B cell (primary cell): ENCODE measurements at regions not wholly inside any gene's neighbourhood (a gene's known extent, or its start where the extent isn't known, plus 50 kb on each side); places are given as distances from the start of the nearest gene placed in this dataset.

Experiments used
- ATAC-seq: fragments of 200-7000 bp; cut with Tn5 transposase; one replicate; pipeline ENCODE4 v1.10.0; 2021; ENCODE audit warnings: low read depth, mild to moderate bottlenecking, moderate number of reproducible peaks, moderate library complexity
- CTCF ChIA-PET: fragments of 350-600 bp; sonication (Branson Sonifier 250); formaldehyde crosslinking; loops from one replicate; lab custom pipeline; 2021; ENCODE audit warnings: antibody characterized with exemption, inconsistent platforms; lab: Charles Lee
- POLR2A ChIA-PET: fragments of 350-600 bp; sonication (Branson Sonifier 250); formaldehyde crosslinking; loops from one replicate; lab custom pipeline; 2021; ENCODE audit warnings: antibody characterized with exemption; lab: Charles Lee
- DNase-seq: peaks from one replicate; pipeline ENCODE4 v3.0.0; 2013
- H2AFZ ChIP-seq: 2 replicates; pipeline ENCODE4 v1.6.1; 2012; ENCODE audit warnings: mild to moderate bottlenecking, low read depth, low read length; ENCODE audit not compliant: insufficient read depth, poor library complexity, severe bottlenecking
- H3K27ac ChIP-seq, 2 donors: 1 replicate in 1 of 2; 2 replicates in 1 of 2; pipeline ENCODE4 v1.5.1; 2012 to 2013; ENCODE audit warnings: low read length in 2 of 2, mild to moderate bottlenecking in 2 of 2, moderate library complexity in 1 of 2
- H3K27me3 ChIP-seq, 4 experiments: fragments of 200-600 bp in 1 of 4; sonication (generic) in 1 of 4; replicated peaks in 1 of 4; 1 replicate in 2 of 4; 2 replicates in 2 of 4; pipeline versions ENCODE4 v1.6.1 to v1.7.0; 2013 to 2016; ENCODE audit warnings: low read length in 3 of 4, mild to moderate bottlenecking in 2 of 4, mixed read lengths in 1 of 4, moderate library complexity in 1 of 4; ENCODE audit not compliant: insufficient read depth in 4 of 4, control insufficient read depth in 3 of 4; ENCODE audit errors: control extremely low read depth in 1 of 4
- H3K36me3 ChIP-seq, 2 experiments: replicated peaks in 1 of 2; 1 replicate in 1 of 2; 2 replicates in 1 of 2; pipeline versions ENCODE4 v1.6.1 to v1.7.1; 2013; ENCODE audit warnings: low read length in 1 of 2; ENCODE audit not compliant: insufficient read depth in 2 of 2, control insufficient read depth in 1 of 2; ENCODE audit errors: control extremely low read depth in 1 of 2, extremely low read depth in 1 of 2
- H3K4me1 ChIP-seq, 2 donors: fragments of 200-600 bp in 1 of 2; sonication (generic) in 1 of 2; 1 replicate in 1 of 2; 2 replicates in 1 of 2; pipeline versions ENCODE4 v1.5.1 to v1.6.1; 2013 to 2017; ENCODE audit warnings: low read length in 2 of 2; ENCODE audit not compliant: control insufficient read depth in 2 of 2, insufficient read depth in 2 of 2
- H3K4me2 ChIP-seq: replicated peaks from 2 replicates; pipeline ENCODE3; 2012; ENCODE audit warnings: mild to moderate bottlenecking, low read depth, low read length; ENCODE audit not compliant: poor library complexity, severe bottlenecking
- H3K4me3 ChIP-seq, 5 experiments: fragments of 200-600 bp in 1 of 5; sonication (generic) in 1 of 5; 1 replicate in 3 of 5; 2 replicates in 2 of 5; pipeline versions ENCODE4 v1.5.1 to v1.7.0; 2011 to 2016; ENCODE audit warnings: low read length in 4 of 5, mild to moderate bottlenecking in 4 of 5, low read depth in 2 of 5, control low read depth in 1 of 5, moderate library complexity in 1 of 5; ENCODE audit not compliant: insufficient read depth in 1 of 5; ENCODE audit errors: control extremely low read depth in 1 of 5, extremely low read depth in 1 of 5
- H3K79me2 ChIP-seq: fragments of 200-600 bp; sonication (generic); one replicate; pipeline ENCODE4 v1.6.0; 2016; ENCODE audit warnings: low read length; ENCODE audit not compliant: control insufficient read depth, insufficient read depth
- H3K9ac ChIP-seq: fragments of 200-600 bp; sonication (generic); 2 replicates; pipeline ENCODE4 v1.6.1; 2017; ENCODE audit warnings: mild to moderate bottlenecking, low read length, moderate library complexity
- H3K9me3 ChIP-seq, 3 donors: one replicate each; pipeline versions ENCODE4 v1.6.1 to v1.7.1; 2013; ENCODE audit warnings: low read length in 2 of 3; ENCODE audit not compliant: control insufficient read depth in 2 of 3, insufficient read depth in 1 of 3; ENCODE audit errors: control extremely low read depth in 1 of 3
- H4K20me1 ChIP-seq: 2 replicates; pipeline ENCODE4 v1.6.0; 2012; ENCODE audit warnings: mild to moderate bottlenecking, low read length; ENCODE audit not compliant: insufficient read depth, control insufficient read depth, poor library complexity, severe bottlenecking
- H3K27ac Mint-ChIP-seq: one replicate; pipeline ENCODE4 v1.8.0; 2021; ENCODE audit warnings: mixed read lengths
- H3K27me3 Mint-ChIP-seq: one replicate; pipeline ENCODE4 v1.8.0; 2021; ENCODE audit warnings: mixed read lengths
- H3K4me1 Mint-ChIP-seq: one replicate; pipeline ENCODE4 v1.8.0; 2021; ENCODE audit warnings: mixed read lengths
- H3K4me3 Mint-ChIP-seq: one replicate; pipeline ENCODE4 v1.8.0; 2021; ENCODE audit warnings: mixed read lengths
- H3K9me3 Mint-ChIP-seq: one replicate; pipeline ENCODE4 v1.8.0; 2022; ENCODE audit warnings: mixed read lengths; ENCODE audit not compliant: insufficient read depth
- CTCF ChIP-seq: fragments of 200-600 bp; IDR thresholded peaks from one replicate; pipeline ENCODE4 v1.8.0; 2022; ENCODE audit warnings: antibody characterized with exemption, mild to moderate bottlenecking
- EZH2 ChIP-seq: IDR thresholded peaks from 2 replicates; pipeline ENCODE4 v1.6.1; 2012; ENCODE audit warnings: borderline replicate concordance, low read depth, mild to moderate bottlenecking, moderate library complexity, low read length; ENCODE audit not compliant: insufficient read depth, poor library complexity, severe bottlenecking
- WGBS: methylation state at CpG from one replicate; pipeline ENCODE4 v1.1.5; 2013; ENCODE audit warnings: missing lambda C conversion rate; ENCODE audit not compliant: insufficient coverage; 5-methylcytosine and 5-hydroxymethylcytosine counted together
- intact Hi-C: fragments of 100-400 bp; cut with micrococcal nuclease; formaldehyde crosslinking; loops from one replicate; pipeline ENCODE4 v1.10.0; 2022

- peak; percentile 71 for DNase-seq
- no peaks in the 10 kb centered on the region for H3K79me2 ChIP-seq
- 0% methylated on average over 4 of the region's 4 CpGs for WGBS
- no peaks in the 10 kb centered on the region for H4K20me1 ChIP-seq
- H3K4me2 ChIP-seq = peak overlapping the region; percentile 64
- intact Hi-C loops = loop anchor here (5.0 kb wide), 1 partner anchor 262 kb away; the partner anchor contains the start of gene PLD5
- peak overlapping the region; percentile 39 for H3K9ac ChIP-seq
- peak overlapping the region in 2 of 5 experiments; percentile 5 to 45 for H3K4me3 ChIP-seq
- Mint-ChIP-seq H3K9me3 (no peaks in the 10 kb centered on the region), H3K27ac (peak overlapping the region; percentile 99), H3K4me3 (peak overlapping the region; percentile 73), H3K4me1 (peaks cover 57% of the 10 kb centered on the region), H3K27me3 (no peaks in the 10 kb centered on the region)
- ChIA-PET CTCF (interaction anchor here (0.5 kb wide), 1 partner anchor 114 kb away, joined by 3 read pairs; no protein-coding TSS in a partner anchor), POLR2A (no interaction called here)
- H3K4me1 ChIP-seq = peaks cover 64 to 65% of the 10 kb centered on the region in 2 donors
- peaks cover 0 to 4% (median 0%) of the 10 kb centered on the region in 3 donors for H3K9me3 ChIP-seq
- H3K36me3 ChIP-seq = no peaks in the 10 kb centered on the region
- peak overlapping the region; percentile 89 for H3K27ac ChIP-seq
- H2AFZ ChIP-seq = peak overlapping the region; percentile 9
- peak; percentile 84 for ATAC-seq
- H3K27me3 ChIP-seq = no peaks in the 10 kb centered on the region
- TF ChIP-seq CTCF (no peak), EZH2 (no peak)
Observed at GRCh38 chr1:242784084-242784483, 259.6 kb upstream of the PLD5 start.

- CTCF ChIA-PET = no interaction called here
- intact Hi-C loops = no loop called here
- POLR2A ChIA-PET = no interaction called here
- ATAC-seq (no peak), DNase-seq (no peak)
- TF ChIP-seq CTCF = no peak
- no peak overlapping the region for H3K4me2 ChIP-seq
- H3K4me3 ChIP-seq = no peak overlapping the region
- H3K27ac Mint-ChIP-seq = no peak overlapping the region
- no peaks in the 10 kb centered on the region for H3K27me3 ChIP-seq
- no peaks in the 10 kb centered on the region for H3K27me3 Mint-ChIP-seq
- no peaks in the 10 kb centered on the region for H3K4me1 ChIP-seq
- over 99% methylated on average over 19 of the region's 20 CpGs for WGBS
- H3K9me3 ChIP-seq = peaks cover 0 to 13% (median 0%) of the 10 kb centered on the region in 3 donors
- no peaks in the 10 kb centered on the region for H4K20me1 ChIP-seq
- H3K27ac ChIP-seq = no peak overlapping the region
- no peak overlapping the region for H2AFZ ChIP-seq
- H3K9ac ChIP-seq = no peak overlapping the region
- no peaks in the 10 kb centered on the region for H3K4me1 Mint-ChIP-seq
- no peaks in the 10 kb centered on the region for H3K79me2 ChIP-seq
- H3K4me3 Mint-ChIP-seq = no peak overlapping the region
- no peaks in the 10 kb centered on the region for H3K9me3 Mint-ChIP-seq
- no peaks in the 10 kb centered on the region for H3K36me3 ChIP-seq
Observed at GRCh38 chr1:242774256-242774655, 249.8 kb upstream of the PLD5 start.
